K562 (cell line): ENCODE measurements at regions not wholly inside any gene's neighbourhood (a gene's known extent, or its start where the extent isn't known, plus 50 kb on each side); places are given as distances from the start of the nearest gene placed in this dataset.

Experiments
- CBX2 ChIP-seq: fragments of 200-600 bp; sonication (generic); IDR thresholded peaks from one replicate; pipeline ENCODE4 v1.6.1; 2012; ENCODE audit warnings: mild to moderate bottlenecking, low read length, inconsistent platforms; ENCODE audit not compliant: insufficient read depth, poor library complexity, severe bottlenecking
- EP400 ChIP-seq: fragments of 450-650 bp; IDR thresholded peaks from 2 replicates; pipeline ENCODE4 v1.6.1; 2017; ENCODE audit warnings: antibody characterized with exemption, mild to moderate bottlenecking, moderate library complexity
- EZH2 ChIP-seq: IDR thresholded peaks from 2 replicates; pipeline ENCODE4 v1.6.1; 2012; ENCODE audit warnings: low read depth, mild to moderate bottlenecking, inconsistent platforms, low read length, borderline replicate concordance
- GATAD2B ChIP-seq: fragments of 450-650 bp; IDR thresholded peaks from 2 replicates; pipeline ENCODE4 v1.6.1; 2017; ENCODE audit warnings: mild to moderate bottlenecking, borderline replicate concordance
- HDAC2 ChIP-seq: fragments of 450-650 bp; IDR thresholded peaks from 2 replicates; pipeline ENCODE4 v1.6.1; 2016; ENCODE audit warnings: mild to moderate bottlenecking
- NBN ChIP-seq: fragments of 450-650 bp; IDR thresholded peaks from 2 replicates; pipeline ENCODE4 v1.6.1; 2016; ENCODE audit warnings: low read depth, mild to moderate bottlenecking
- PHF21A ChIP-seq: fragments of 450-650 bp; IDR thresholded peaks from 2 replicates; pipeline ENCODE4 v1.6.1; 2017; ENCODE audit warnings: low read depth, borderline replicate concordance
- RBM15 ChIP-seq: fragments of 200-400 bp; formaldehyde crosslinking; IDR thresholded peaks from 2 replicates; pipeline ENCODE4 v1.6.1; 2018; ENCODE audit warnings: mild to moderate bottlenecking, low read length, moderate library complexity; ENCODE audit not compliant: insufficient read depth
- SMAD3 ChIP-seq: fragments of 450-650 bp; formaldehyde crosslinking; conservative IDR thresholded peaks from 2 replicates; pipeline ENCODE4 v1.4.0; 2020; ENCODE audit warnings: mild to moderate bottlenecking
- SOX6 ChIP-seq: fragments of 450-650 bp; IDR thresholded peaks from 2 replicates; pipeline ENCODE4 v1.6.1; 2014; ENCODE audit warnings: mild to moderate bottlenecking
- TSHZ1 ChIP-seq: fragments of 250-450 bp; sonication (Bioruptor Pico); IDR thresholded peaks from 2 replicates; pipeline ENCODE4 v1.4.0; 2020; ENCODE audit warnings: mild to moderate bottlenecking, moderate library complexity
- TF ChIP-seq, protein P1 (sequence below), 3 experiments: IDR thresholded peaks in 2 of 3; conservative IDR thresholded peaks in 1 of 3; 2 replicates each; pipeline ENCODE4 v1.5.1; 2011 to 2012; ENCODE audit warnings: low read length in 3 of 3, mild to moderate bottlenecking in 3 of 3, control low read depth in 2 of 3, improper control_type of control experiment in 1 of 3, inconsistent platforms in 1 of 3, low read depth in 1 of 3, mixed read lengths in 1 of 3, moderate library complexity in 1 of 3; ENCODE audit not compliant: insufficient read depth in 2 of 3

DNA sequence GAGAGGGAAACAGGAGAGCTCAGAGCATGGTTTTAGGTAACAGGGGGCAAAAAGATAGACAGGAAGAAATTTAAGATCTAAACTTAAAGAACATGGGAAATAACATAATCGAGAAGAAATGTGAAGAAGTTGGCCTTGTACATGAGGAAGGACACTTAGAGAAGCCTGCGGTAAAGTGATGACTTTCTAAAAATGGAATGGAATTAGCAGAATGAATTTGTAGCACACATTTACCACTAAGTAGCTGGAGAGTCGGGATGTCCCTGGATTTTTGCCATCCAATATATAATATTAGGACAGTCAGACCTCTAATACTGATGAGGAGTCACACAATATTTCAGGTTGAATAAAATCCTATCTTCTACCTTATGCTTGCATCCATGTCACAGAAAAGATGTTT lies 77.7 kb upstream of the C1orf87 start:
- TF ChIP-seq NBN (no peak), EZH2 (no peak), SMAD3 (CRISPR knock-in tag) (no peak), RBM15 (no peak), CBX2 (no peak), PHF21A (no peak), TSHZ1 (no peak), HDAC2 (no peak), SOX6 (no peak), GATAD2B (no peak), EP400 (no peak)
- TF ChIP-seq, protein P1, sequence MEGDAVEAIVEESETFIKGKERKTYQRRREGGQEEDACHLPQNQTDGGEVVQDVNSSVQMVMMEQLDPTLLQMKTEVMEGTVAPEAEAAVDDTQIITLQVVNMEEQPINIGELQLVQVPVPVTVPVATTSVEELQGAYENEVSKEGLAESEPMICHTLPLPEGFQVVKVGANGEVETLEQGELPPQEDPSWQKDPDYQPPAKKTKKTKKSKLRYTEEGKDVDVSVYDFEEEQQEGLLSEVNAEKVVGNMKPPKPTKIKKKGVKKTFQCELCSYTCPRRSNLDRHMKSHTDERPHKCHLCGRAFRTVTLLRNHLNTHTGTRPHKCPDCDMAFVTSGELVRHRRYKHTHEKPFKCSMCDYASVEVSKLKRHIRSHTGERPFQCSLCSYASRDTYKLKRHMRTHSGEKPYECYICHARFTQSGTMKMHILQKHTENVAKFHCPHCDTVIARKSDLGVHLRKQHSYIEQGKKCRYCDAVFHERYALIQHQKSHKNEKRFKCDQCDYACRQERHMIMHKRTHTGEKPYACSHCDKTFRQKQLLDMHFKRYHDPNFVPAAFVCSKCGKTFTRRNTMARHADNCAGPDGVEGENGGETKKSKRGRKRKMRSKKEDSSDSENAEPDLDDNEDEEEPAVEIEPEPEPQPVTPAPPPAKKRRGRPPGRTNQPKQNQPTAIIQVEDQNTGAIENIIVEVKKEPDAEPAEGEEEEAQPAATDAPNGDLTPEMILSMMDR (IDR thresholded peaks at IDR 0.05 in 2 of 3, conservative IDR thresholded peaks at IDR 0.05 in 1 of 3; ENCODE audit: insufficient read depth in 2 of 3, low read depth in 1 of 3, low read length in 3 of 3): no peak
